ENCODE measurements at regions not wholly inside any gene's neighbourhood (a gene's known extent, or its start where the extent isn't known, plus 50 kb on each side); places are given as distances from the start of the nearest gene placed in this dataset.

DNA sequence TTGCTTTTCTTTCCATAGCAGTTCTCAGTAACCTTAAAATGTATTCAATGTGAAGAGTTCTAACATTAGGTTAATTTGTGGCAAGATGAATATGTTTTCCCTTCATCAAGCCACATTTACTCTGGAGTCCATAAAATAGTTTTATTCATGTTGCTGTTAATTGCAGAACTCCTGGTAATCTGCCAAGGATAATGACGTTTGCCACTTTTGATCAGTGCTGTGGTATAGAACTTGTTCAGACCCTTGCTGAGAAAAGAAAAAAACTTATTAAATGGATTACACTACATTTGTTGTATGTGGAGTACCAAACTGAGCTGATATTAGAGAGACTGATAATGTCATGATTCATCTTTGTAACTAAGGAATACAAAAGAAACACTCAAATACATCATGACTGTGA lies 212.4 kb upstream of the DMAC1 start:
- no peaks in the 10 kb centered on the region for H3K36me3 Mint-ChIP-seq
- TF ChIP-seq, protein P1, sequence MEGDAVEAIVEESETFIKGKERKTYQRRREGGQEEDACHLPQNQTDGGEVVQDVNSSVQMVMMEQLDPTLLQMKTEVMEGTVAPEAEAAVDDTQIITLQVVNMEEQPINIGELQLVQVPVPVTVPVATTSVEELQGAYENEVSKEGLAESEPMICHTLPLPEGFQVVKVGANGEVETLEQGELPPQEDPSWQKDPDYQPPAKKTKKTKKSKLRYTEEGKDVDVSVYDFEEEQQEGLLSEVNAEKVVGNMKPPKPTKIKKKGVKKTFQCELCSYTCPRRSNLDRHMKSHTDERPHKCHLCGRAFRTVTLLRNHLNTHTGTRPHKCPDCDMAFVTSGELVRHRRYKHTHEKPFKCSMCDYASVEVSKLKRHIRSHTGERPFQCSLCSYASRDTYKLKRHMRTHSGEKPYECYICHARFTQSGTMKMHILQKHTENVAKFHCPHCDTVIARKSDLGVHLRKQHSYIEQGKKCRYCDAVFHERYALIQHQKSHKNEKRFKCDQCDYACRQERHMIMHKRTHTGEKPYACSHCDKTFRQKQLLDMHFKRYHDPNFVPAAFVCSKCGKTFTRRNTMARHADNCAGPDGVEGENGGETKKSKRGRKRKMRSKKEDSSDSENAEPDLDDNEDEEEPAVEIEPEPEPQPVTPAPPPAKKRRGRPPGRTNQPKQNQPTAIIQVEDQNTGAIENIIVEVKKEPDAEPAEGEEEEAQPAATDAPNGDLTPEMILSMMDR (conservative IDR thresholded peaks at IDR 0.05): no peak
- H3K4me3 Mint-ChIP-seq: no peak overlapping the region
- no peaks in the 10 kb centered on the region for H3K9me3 Mint-ChIP-seq
- no peaks in the 10 kb centered on the region for H3K27me3 Mint-ChIP-seq
- peaks cover 9% of the 10 kb centered on the region for H3K4me1 Mint-ChIP-seq (ENCODE audit: unreplicated experiment)
- no peak overlapping the region for H3K27ac Mint-ChIP-seq
- DNase-seq (ENCODE audit: extremely low spot score, unreplicated experiment): no peak

DNA sequence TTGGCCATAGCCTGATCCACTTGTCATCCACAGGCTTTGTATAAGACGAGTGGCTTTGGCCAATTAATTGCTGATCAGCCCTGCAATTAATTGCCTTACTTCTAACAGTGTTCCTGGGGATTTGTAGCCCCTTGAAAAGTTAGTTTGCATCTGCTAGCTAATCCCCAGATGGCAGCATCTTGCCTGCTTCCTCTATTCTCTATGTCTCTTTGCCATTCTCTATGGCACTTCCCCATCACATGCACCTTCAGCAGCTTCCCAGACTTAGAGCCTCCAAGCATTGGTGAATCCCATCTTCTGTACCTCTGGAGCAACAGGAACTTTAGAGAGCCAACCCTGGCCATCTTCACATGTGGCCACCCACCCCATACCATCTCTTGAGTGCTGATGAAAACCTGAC lies 197.0 kb upstream of the DMAC1 start:
- no peak for DNase-seq (ENCODE audit: extremely low spot score, unreplicated experiment)
- H3K27ac Mint-ChIP-seq: no peak overlapping the region
- H3K36me3 Mint-ChIP-seq: no peaks in the 10 kb centered on the region
- no peaks in the 10 kb centered on the region for H3K27me3 Mint-ChIP-seq
- TF ChIP-seq, protein P1 (conservative IDR thresholded peaks at IDR 0.05): no peak
- no peaks in the 10 kb centered on the region for H3K9me3 Mint-ChIP-seq
- H3K4me1 Mint-ChIP-seq (ENCODE audit: unreplicated experiment): no peaks in the 10 kb centered on the region
- no peak overlapping the region for H3K4me3 Mint-ChIP-seq

DNA sequence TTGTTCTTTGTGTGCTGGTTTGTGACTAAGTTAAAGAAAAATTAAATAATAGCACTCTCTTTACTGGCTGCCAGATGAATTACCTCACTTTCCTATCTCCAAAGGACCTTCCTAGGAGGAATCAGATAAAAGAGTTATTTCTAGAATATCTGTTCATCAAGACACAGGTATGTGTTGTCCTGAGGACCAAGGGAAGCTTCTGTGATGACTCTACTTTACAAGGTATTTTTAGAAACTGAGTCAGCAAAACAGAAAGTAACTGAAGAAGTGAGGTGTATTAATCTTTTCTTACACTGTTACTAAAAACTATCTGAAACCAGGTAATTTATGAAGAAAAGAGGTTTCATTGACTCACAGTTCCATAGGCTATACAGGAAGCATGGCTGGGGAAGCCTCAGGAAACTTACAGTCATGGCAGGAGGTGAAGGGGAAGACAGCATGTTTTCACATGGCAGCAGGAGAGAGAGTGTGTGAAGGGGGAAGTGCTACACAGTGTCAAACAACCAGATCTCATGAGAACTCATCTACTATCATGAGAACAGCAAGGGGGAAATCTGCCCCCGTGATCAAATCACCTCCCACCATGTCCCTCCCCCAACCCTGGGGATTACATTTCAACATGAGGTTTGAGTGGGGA lies 189.2 kb upstream of the DMAC1 start:
- H3K9me3 Mint-ChIP-seq: peaks cover 4% of the 10 kb centered on the region

DNA sequence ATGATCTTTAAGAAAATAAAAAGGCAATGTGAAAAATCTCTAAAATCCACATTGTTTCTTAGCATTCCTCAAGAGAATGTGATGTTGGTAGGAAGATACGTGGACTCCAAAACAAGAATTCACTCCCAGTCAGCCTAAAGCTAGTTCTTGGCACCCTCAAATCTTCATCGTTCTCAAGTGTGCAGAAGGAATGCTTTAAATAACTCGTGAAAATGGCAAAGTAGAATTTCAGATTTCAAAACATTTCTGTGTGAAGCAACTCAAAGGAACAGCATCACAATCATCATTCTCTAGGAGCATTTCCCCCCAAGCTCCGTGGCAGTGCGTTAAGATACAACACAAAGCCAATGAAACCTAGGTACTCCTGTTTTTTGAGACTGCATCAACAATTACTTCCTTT lies 185.1 kb upstream of the DMAC1 start:
- TF ChIP-seq, protein P1 (conservative IDR thresholded peaks at IDR 0.05): no peak
- Mint-ChIP-seq H3K9me3 (peaks cover 4% of the 10 kb centered on the region), H3K4me1 (ENCODE audit: unreplicated experiment) (peaks cover 18% of the 10 kb centered on the region), H3K36me3 (no peaks in the 10 kb centered on the region), H3K27ac (no peak overlapping the region), H3K27me3 (no peaks in the 10 kb centered on the region), H3K4me3 (no peak overlapping the region)
- DNase-seq (ENCODE audit: extremely low spot score, unreplicated experiment): no peak

More for the DNA sequence above, 189.2 kb upstream of the DMAC1 start:
- Mint-ChIP-seq H3K36me3 (no peaks in the 10 kb centered on the region), H3K4me1 (ENCODE audit: unreplicated experiment) (peaks cover under 1% of the 10 kb centered on the region), H3K27ac (no peak overlapping the region), H3K4me3 (no peak overlapping the region), H3K27me3 (no peaks in the 10 kb centered on the region)
- TF ChIP-seq, protein P1 (conservative IDR thresholded peaks at IDR 0.05): no peak
- no peak for DNase-seq (ENCODE audit: extremely low spot score, unreplicated experiment)

DNA sequence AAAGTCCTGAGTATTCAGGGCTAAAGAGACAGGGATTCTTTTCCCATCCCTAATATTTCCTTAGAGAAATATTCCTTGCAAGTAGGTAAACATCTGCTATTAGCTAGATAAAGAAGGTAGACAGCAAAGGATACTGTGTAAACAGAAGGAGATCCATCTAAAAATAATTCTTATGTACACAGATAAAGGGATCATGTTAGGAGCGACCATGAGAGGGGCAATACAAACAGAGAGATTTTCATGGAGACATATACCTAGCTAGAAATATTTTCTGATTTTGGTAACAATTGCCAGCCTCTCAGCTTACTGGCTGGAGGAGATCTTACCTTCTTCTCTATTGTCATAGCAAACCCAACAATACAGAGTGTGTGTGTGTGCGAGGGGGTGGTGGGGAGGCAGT lies 184.6 kb upstream of the DMAC1 start:
- H3K4me1 Mint-ChIP-seq (ENCODE audit: unreplicated experiment): peaks cover 18% of the 10 kb centered on the region
- H3K36me3 Mint-ChIP-seq: no peaks in the 10 kb centered on the region
- DNase-seq (ENCODE audit: extremely low spot score, unreplicated experiment): no peak
- no peak overlapping the region for H3K4me3 Mint-ChIP-seq
- no peak overlapping the region for H3K27ac Mint-ChIP-seq
- H3K27me3 Mint-ChIP-seq: no peaks in the 10 kb centered on the region
- TF ChIP-seq, protein P1 (conservative IDR thresholded peaks at IDR 0.05): no peak
- peaks cover 4% of the 10 kb centered on the region for H3K9me3 Mint-ChIP-seq

DNA sequence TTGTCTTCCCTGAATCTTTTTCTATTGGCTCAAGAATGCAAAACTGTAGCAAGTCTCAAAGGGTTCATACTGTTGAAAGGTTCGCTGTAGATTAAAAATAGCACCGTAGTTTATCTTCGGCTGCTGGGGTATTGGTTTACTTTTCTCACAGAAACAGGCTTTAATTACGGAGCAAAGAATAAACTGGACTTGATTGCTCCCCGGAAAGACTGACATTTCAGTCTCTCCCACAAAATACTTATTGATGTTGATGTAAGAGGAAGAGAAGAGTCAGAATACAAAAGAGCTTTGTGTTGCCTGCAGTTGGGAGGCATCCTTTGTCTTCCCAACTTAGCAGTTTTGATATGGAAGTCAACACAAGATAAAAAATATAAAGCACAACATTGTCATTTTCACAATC lies 183.9 kb upstream of the DMAC1 start:
- Mint-ChIP-seq H3K9me3 (no peaks in the 10 kb centered on the region), H3K27me3 (no peaks in the 10 kb centered on the region), H3K36me3 (no peaks in the 10 kb centered on the region), H3K4me3 (no peak overlapping the region), H3K27ac (peak overlapping the region; percentile 26), H3K4me1 (ENCODE audit: unreplicated experiment) (peaks cover 18% of the 10 kb centered on the region)
- TF ChIP-seq, protein P1 (conservative IDR thresholded peaks at IDR 0.05): no peak
- DNase-seq (ENCODE audit: extremely low spot score, unreplicated experiment): no peak

Data from type B pancreatic cell (in vitro differentiated cells).